ENCODE measurements at regions not wholly inside any gene's neighbourhood (a gene's known extent, or its start where the extent isn't known, plus 50 kb on each side); places are given as distances from the start of the nearest gene placed in this dataset.

GRCh38 chr3:25235031-25235430 is 193.0 kb upstream of the RARB start:
- TF ChIP-seq CTCF (IDR thresholded peaks at IDR 0.05; ENCODE audit: low read depth, low read length) = no peak
- no peak for TF ChIP-seq POLR2A (IDR thresholded peaks at IDR 0.05; ENCODE audit: extremely low read depth, insufficient read length)
- no peak for TF ChIP-seq MAX (IDR thresholded peaks at IDR 0.05; ENCODE audit: low read depth, low read length)

Measured in NB4 (cell line).